ENCODE measurements at regions not wholly inside any gene's neighbourhood (a gene's known extent, or its start where the extent isn't known, plus 50 kb on each side); places are given as distances from the start of the nearest gene placed in this dataset.

DNA sequence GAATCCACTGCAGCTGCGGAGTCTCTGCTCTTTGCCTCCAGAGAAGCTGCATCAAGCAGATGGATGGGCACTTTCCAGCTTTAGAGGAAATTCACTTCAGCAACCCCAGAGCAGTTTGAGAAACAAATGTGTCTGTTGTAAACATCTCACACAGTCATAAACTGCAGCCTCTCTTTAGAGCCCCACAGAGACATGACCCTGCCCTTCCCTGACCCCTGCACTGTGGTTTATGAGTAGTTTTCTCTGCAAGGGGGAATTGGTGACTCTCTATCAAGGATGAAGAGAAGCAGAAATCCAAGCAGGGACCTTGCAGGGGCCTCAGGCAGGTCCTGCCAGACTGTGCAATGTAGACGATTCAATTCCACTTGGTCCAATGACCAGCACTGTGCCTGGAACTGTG, 160.2 kb downstream of the SH2D4B start:
- Histone ChIP-seq H3K27me3 (ENCODE audit: insufficient read depth, low read depth) (peaks cover 81% of the 10 kb centered on the region), H3K4me3 (no peak overlapping the region), H2AFZ (no peak overlapping the region), H3K4me2 (no peak overlapping the region), H3K9me2 (ENCODE audit: insufficient read depth) (no peaks in the 10 kb centered on the region), H3K9me3 (ENCODE audit: insufficient read depth, low read depth) (no peaks in the 10 kb centered on the region), H3K27ac (no peak overlapping the region), H3F3A (ENCODE audit: insufficient read depth, low read depth) (no peaks in the 10 kb centered on the region), H4K20me1 (ENCODE audit: insufficient read depth) (no peaks in the 10 kb centered on the region), H3K36me3 (ENCODE audit: low read depth) (no peaks in the 10 kb centered on the region), H3K4me1 (replicated peaks; ENCODE audit: insufficient read depth) (no peaks in the 10 kb centered on the region), H3K79me2 (ENCODE audit: low read depth) (no peaks in the 10 kb centered on the region)
- no TSS peak for BruUV-seq (replicated peaks)
- TF ChIP-seq EZH2 (IDR thresholded peaks at IDR 0.05; ENCODE audit: low read depth) = no peak
- TF ChIP-seq, protein P1, sequence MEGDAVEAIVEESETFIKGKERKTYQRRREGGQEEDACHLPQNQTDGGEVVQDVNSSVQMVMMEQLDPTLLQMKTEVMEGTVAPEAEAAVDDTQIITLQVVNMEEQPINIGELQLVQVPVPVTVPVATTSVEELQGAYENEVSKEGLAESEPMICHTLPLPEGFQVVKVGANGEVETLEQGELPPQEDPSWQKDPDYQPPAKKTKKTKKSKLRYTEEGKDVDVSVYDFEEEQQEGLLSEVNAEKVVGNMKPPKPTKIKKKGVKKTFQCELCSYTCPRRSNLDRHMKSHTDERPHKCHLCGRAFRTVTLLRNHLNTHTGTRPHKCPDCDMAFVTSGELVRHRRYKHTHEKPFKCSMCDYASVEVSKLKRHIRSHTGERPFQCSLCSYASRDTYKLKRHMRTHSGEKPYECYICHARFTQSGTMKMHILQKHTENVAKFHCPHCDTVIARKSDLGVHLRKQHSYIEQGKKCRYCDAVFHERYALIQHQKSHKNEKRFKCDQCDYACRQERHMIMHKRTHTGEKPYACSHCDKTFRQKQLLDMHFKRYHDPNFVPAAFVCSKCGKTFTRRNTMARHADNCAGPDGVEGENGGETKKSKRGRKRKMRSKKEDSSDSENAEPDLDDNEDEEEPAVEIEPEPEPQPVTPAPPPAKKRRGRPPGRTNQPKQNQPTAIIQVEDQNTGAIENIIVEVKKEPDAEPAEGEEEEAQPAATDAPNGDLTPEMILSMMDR (conservative IDR thresholded peaks at IDR 0.05) = no peak
- CTCF ChIA-PET = no interaction called here
- DNase-seq = no peak
- intact Hi-C loops (cut with micrococcal nuclease; ENCODE audit: unreplicated experiment) = loop anchor here (5.0 kb wide), 2 partner anchors 256 to 316 kb away; no protein-coding TSS in a partner anchor
- POLR2A ChIA-PET (ENCODE audit: unreplicated experiment) = no interaction called here

DNA sequence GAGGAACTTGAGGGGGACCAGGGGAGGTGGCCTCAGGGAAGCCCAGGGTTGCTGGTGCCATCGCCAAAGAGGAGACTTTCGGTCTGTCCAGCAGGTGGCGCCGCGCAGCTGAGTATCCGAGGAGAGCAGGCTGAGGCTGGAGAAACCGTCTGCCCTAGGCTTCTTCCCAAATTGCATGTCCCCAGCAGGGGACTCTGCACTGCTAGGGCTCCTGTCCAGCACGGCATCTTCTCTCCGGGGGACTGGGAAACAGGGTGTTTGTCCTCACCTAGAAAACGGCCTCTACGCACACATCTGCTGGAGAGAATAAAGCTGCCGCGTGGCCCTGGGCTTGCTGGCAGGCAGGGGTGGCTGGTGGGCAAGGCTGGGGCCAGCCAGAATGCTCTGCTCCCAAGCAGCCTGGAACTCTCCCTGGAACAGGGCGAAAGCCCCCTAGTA, 161.9 kb downstream of the SH2D4B start:
- Histone ChIP-seq H2AFZ (no peak overlapping the region), H3K9me2 (ENCODE audit: insufficient read depth) (no peaks in the 10 kb centered on the region), H3K79me2 (ENCODE audit: low read depth) (no peaks in the 10 kb centered on the region), H3K4me2 (no peak overlapping the region), H3F3A (ENCODE audit: insufficient read depth, low read depth) (no peaks in the 10 kb centered on the region), H3K9me3 (ENCODE audit: insufficient read depth, low read depth) (no peaks in the 10 kb centered on the region), H3K4me3 (no peak overlapping the region), H3K27ac (no peak overlapping the region), H3K36me3 (ENCODE audit: low read depth) (no peaks in the 10 kb centered on the region), H3K4me1 (replicated peaks; ENCODE audit: insufficient read depth) (no peaks in the 10 kb centered on the region), H4K20me1 (ENCODE audit: insufficient read depth) (no peaks in the 10 kb centered on the region), H3K27me3 (ENCODE audit: insufficient read depth, low read depth) (peaks cover 82% of the 10 kb centered on the region)
- BruUV-seq (replicated peaks) = no TSS peak
- TF ChIP-seq, protein P1 (conservative IDR thresholded peaks at IDR 0.05) = peak; percentile 90
- TF ChIP-seq EZH2 (IDR thresholded peaks at IDR 0.05; ENCODE audit: low read depth) = no peak
- intact Hi-C loops (cut with micrococcal nuclease; ENCODE audit: unreplicated experiment) = loop anchor here (1.0 to 5.0 kb wide), 3 partner anchors 225 to 317 kb away; no protein-coding TSS in a partner anchor
- DNase-seq = peak; percentile 49 to 69
- ChIA-PET CTCF (no interaction called here), POLR2A (ENCODE audit: unreplicated experiment) (no interaction called here)

DNA sequence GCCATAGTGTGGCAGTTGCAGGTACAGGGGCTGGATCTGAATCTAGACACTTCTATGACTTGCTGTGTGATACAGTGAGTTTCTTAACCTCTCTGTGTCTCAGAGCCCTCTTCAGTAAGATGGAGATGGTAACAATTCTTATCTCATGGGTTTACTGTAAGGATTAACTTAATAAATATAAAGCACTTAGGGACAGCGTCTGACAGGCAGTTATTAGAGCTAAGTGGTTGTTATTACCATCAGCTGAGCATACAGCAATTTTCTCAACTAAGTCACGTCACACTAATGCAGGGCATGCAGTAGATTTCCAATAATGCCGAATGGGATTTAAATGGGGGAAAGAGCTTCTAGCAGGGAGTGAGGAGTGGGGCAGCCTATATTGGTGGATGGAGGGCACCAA, 162.6 kb downstream of the SH2D4B start:
- ChIA-PET POLR2A (ENCODE audit: unreplicated experiment) (no interaction called here), CTCF (no interaction called here)
- Histone ChIP-seq H3K4me3 (no peak overlapping the region), H4K20me1 (ENCODE audit: insufficient read depth) (no peaks in the 10 kb centered on the region), H3K27ac (no peak overlapping the region), H3K36me3 (ENCODE audit: low read depth) (no peaks in the 10 kb centered on the region), H3K9me2 (ENCODE audit: insufficient read depth) (no peaks in the 10 kb centered on the region), H3K79me2 (ENCODE audit: low read depth) (no peaks in the 10 kb centered on the region), H3K4me2 (no peak overlapping the region), H2AFZ (no peak overlapping the region), H3K9me3 (ENCODE audit: insufficient read depth, low read depth) (no peaks in the 10 kb centered on the region), H3F3A (ENCODE audit: insufficient read depth, low read depth) (no peaks in the 10 kb centered on the region), H3K27me3 (ENCODE audit: insufficient read depth, low read depth) (peaks cover 76% of the 10 kb centered on the region), H3K4me1 (replicated peaks; ENCODE audit: insufficient read depth) (no peaks in the 10 kb centered on the region)
- no TSS peak for BruUV-seq (replicated peaks)
- TF ChIP-seq EZH2 (IDR thresholded peaks at IDR 0.05; ENCODE audit: low read depth) = no peak
- TF ChIP-seq, protein P1 (conservative IDR thresholded peaks at IDR 0.05) = no peak
- intact Hi-C loops (cut with micrococcal nuclease; ENCODE audit: unreplicated experiment) = no loop called here
- no peak for DNase-seq
